IPS-NIHi7 (cell line): ENCODE measurements at regions not wholly inside any gene's neighbourhood (a gene's known extent, or its start where the extent isn't known, plus 50 kb on each side); places are given as distances from the start of the nearest gene placed in this dataset.

Experiments
- DNase-seq: peaks from one replicate; pipeline ENCODE4 v3.0.0; 2012; ENCODE audit warnings: mixed read lengths; ENCODE audit errors: extremely low spot score

GRCh38 chr4:176011529-176011928, 54.1 kb upstream of the WDR17 start:
- DNase-seq, result no peak

GRCh38 chr4:176013476-176014247, 52.0 kb upstream of the WDR17 start:
- no peak for DNase-seq

GRCh38 chr4:176014583-176015108, 51.0 kb upstream of the WDR17 start:
- DNase-seq, result no peak
